SK-N-SH (cell line): ENCODE measurements at regions not wholly inside any gene's neighbourhood (a gene's known extent, or its start where the extent isn't known, plus 50 kb on each side); places are given as distances from the start of the nearest gene placed in this dataset.

Experiments
- CTCF ChIP-seq: fragments of 200-600 bp; sonication (generic); IDR thresholded peaks from 2 replicates; pipeline ENCODE4 v1.6.1; 2017; ENCODE audit warnings: antibody characterized with exemption, mild to moderate bottlenecking, moderate library complexity
- POLR2AphosphoS5 ChIP-seq: IDR thresholded peaks from 2 replicates; pipeline ENCODE4 v1.6.1; 2012; ENCODE audit warnings: low read depth, low read length
- RAD21 ChIP-seq: IDR thresholded peaks from 2 replicates; pipeline ENCODE4 v1.6.1; 2012; ENCODE audit warnings: mild to moderate bottlenecking, low read length
- RCOR1 ChIP-seq: fragments of 150-350 bp; IDR thresholded peaks from 2 replicates; pipeline ENCODE4 v1.6.1; 2017; ENCODE audit warnings: antibody characterized with exemption, low read length

DNA sequence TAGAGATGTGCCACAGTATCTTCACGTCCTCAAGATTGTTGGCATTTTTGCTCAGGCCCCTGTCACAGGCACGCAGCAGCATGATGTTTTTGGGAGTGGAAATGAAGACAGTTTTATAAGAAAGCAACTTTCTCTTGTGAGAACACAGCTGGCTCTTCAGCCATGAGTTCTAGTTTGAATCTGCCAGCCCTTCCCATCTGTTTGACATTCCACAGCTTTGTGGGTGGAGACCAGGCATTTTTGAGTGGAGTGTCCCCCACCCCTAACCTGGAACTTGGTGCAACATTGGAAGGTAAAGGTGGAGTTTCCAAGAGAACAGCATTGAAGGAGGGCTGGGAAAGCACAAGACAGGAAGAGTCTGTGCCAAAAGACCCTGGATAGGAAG, 253.1 kb upstream of the IGFBP3 start:
- TF ChIP-seq CTCF (no peak), RCOR1 (no peak), RAD21 (no peak), POLR2AphosphoS5 (no peak)
